ENCODE measurements at regions not wholly inside any gene's neighbourhood (a gene's known extent, or its start where the extent isn't known, plus 50 kb on each side); places are given as distances from the start of the nearest gene placed in this dataset.

GRCh38 chr1:187281085-187281484 lies 452.3 kb downstream of the PLA2G4A start:
- TF ChIP-seq CTCF (IDR thresholded peaks at IDR 0.05; ENCODE audit: borderline replicate concordance, extremely low read depth, low read length, poor library complexity, severe bottlenecking) = no peak
- TF ChIP-seq EZH2 (IDR thresholded peaks at IDR 0.05; ENCODE audit: borderline replicate concordance, low read depth, low read length, severe bottlenecking) = no peak
